ENCODE measurements at regions not wholly inside any gene's neighbourhood (a gene's known extent, or its start where the extent isn't known, plus 50 kb on each side); places are given as distances from the start of the nearest gene placed in this dataset.

GRCh38 chr4:100294356-100294755 lies 104.1 kb upstream of the DDIT4L start:
- TF ChIP-seq ZFX (IDR thresholded peaks at IDR 0.05) (no peak), POLR2AphosphoS5 (IDR thresholded peaks at IDR 0.05; ENCODE audit: low read depth, low read length) (no peak), SRF (IDR thresholded peaks at IDR 0.05; ENCODE audit: low read depth) (no peak), EGR1 (IDR thresholded peaks at IDR 0.05; ENCODE audit: low read depth) (no peak), CTCF (IDR thresholded peaks at IDR 0.05 in 2 of 3, conservative IDR thresholded peaks at IDR 0.05 in 1 of 3; ENCODE audit: borderline replicate concordance in 1 of 3, insufficient read depth in 1 of 3, low read depth in 2 of 3, low read length in 2 of 3) (no peak)
